GM23338 (cell line): ENCODE measurements at regions not wholly inside any gene's neighbourhood (a gene's known extent, or its start where the extent isn't known, plus 50 kb on each side); places are given as distances from the start of the nearest gene placed in this dataset.

Experiments
- ATAC-seq: fragments of 200-7000 bp; cut with Tn5 transposase; 3 replicates; pipeline ENCODE4 v1.9.1; 2020
- DNase-seq: peaks from one replicate; pipeline ENCODE4 v3.0.0-alpha.2; 2015; ENCODE audit warnings: low spot score
- H2AFZ ChIP-seq: fragments of 200-600 bp; sonication (generic); 2 replicates; pipeline ENCODE4 v1.8.0; 2016; ENCODE audit warnings: antibody characterized with exemption, mild to moderate bottlenecking, moderate library complexity
- H3F3A ChIP-seq: fragments of 200-600 bp; sonication (generic); replicated peaks from 2 replicates; pipeline ENCODE4 v1.8.0; 2017; ENCODE audit warnings: antibody characterized with exemption, mixed run types, low read depth
- H3K27ac ChIP-seq: fragments of 200-600 bp; sonication (generic); 2 replicates; pipeline ENCODE4 v1.6.1; 2016; ENCODE audit warnings: low read depth
- H3K27me3 ChIP-seq: fragments of 200-600 bp; sonication (generic); 2 replicates; pipeline ENCODE4 v1.8.0; 2016; ENCODE audit warnings: mild to moderate bottlenecking, mixed run types, moderate library complexity; ENCODE audit not compliant: insufficient read depth
- H3K36me3 ChIP-seq: fragments of 200-600 bp; sonication (generic); 2 replicates; pipeline ENCODE4 v1.8.0; 2016; ENCODE audit warnings: mild to moderate bottlenecking; ENCODE audit not compliant: insufficient read depth
- H3K4me1 ChIP-seq: fragments of 200-600 bp; sonication (generic); 2 replicates; pipeline ENCODE4 v1.8.0; 2016; ENCODE audit warnings: mild to moderate bottlenecking, moderate library complexity; ENCODE audit not compliant: insufficient read depth
- H3K4me2 ChIP-seq: fragments of 200-600 bp; sonication (generic); 2 replicates; pipeline ENCODE4 v1.7.1; 2017; ENCODE audit warnings: mixed run types
- H3K4me3 ChIP-seq: fragments of 200-600 bp; sonication (generic); 2 replicates; pipeline ENCODE4 v1.6.1; 2016; ENCODE audit warnings: mixed run types
- H3K79me2 ChIP-seq: fragments of 200-600 bp; sonication (generic); replicated peaks from 2 replicates; pipeline ENCODE4 v1.8.0; 2017; ENCODE audit warnings: mild to moderate bottlenecking; ENCODE audit not compliant: insufficient read depth
- H3K9me2 ChIP-seq: fragments of 200-600 bp; sonication (generic); 2 replicates; pipeline ENCODE4 v1.8.0; 2017; ENCODE audit not compliant: insufficient read depth
- H4K20me1 ChIP-seq: fragments of 200-600 bp; sonication (generic); replicated peaks from 2 replicates; pipeline ENCODE4 v1.8.0; 2017; ENCODE audit warnings: mild to moderate bottlenecking; ENCODE audit not compliant: insufficient read depth
- H3K27ac Mint-ChIP-seq: 2 replicates; pipeline ENCODE4 v1.8.0; 2020; ENCODE audit warnings: inconsistent platforms, mild to moderate bottlenecking, moderate library complexity, mixed read lengths
- H3K27me3 Mint-ChIP-seq: 3 replicates; pipeline ENCODE4 v1.8.0; 2022; ENCODE audit warnings: low read depth, mild to moderate bottlenecking, moderate library complexity, mixed read lengths, inconsistent platforms; ENCODE audit not compliant: insufficient read depth, poor library complexity
- H3K36me3 Mint-ChIP-seq: 3 replicates; pipeline ENCODE4 v1.8.0; 2021; ENCODE audit warnings: low read depth, mild to moderate bottlenecking, inconsistent platforms, moderate library complexity, mixed read lengths
- H3K4me1 Mint-ChIP-seq: 3 replicates; pipeline ENCODE4 v1.8.0; 2020; ENCODE audit warnings: mild to moderate bottlenecking, inconsistent platforms, mixed read lengths
- H3K4me3 Mint-ChIP-seq: 3 replicates; pipeline ENCODE4 v1.8.0; 2021; ENCODE audit warnings: moderate library complexity, mild to moderate bottlenecking, inconsistent platforms, mixed read lengths
- H3K9me3 Mint-ChIP-seq: 3 replicates; pipeline ENCODE4 v1.8.0; 2020; ENCODE audit warnings: moderate library complexity, mild to moderate bottlenecking, inconsistent platforms, mixed read lengths
- CREB1 ChIP-seq: fragments of 250-450 bp; sonication (Bioruptor Pico); IDR thresholded peaks from 2 replicates; pipeline ENCODE4 v1.5.0; 2020; ENCODE audit warnings: low read depth, mild to moderate bottlenecking, moderate library complexity
- CTCF ChIP-seq, 2 experiments: fragments of 200-600 bp in 1 of 2; sonication (generic) in 1 of 2; conservative IDR thresholded peaks; 2 replicates each; pipeline versions ENCODE4 v1.5.1 to v1.6.1; 2016 to 2017; ENCODE audit warnings: antibody characterized with exemption in 2 of 2, low read depth in 2 of 2, mild to moderate bottlenecking in 2 of 2, moderate library complexity in 1 of 2
- EZH2 ChIP-seq: fragments of 200-600 bp; sonication (generic); IDR thresholded peaks from one replicate; pipeline ENCODE4 v1.8.0; 2017; ENCODE audit warnings: antibody characterized with exemption, mild to moderate bottlenecking, low read depth; ENCODE audit not compliant: unreplicated experiment
- EZH2phosphoT487 ChIP-seq: fragments of 200-600 bp; sonication (generic); IDR thresholded peaks from one replicate; pipeline ENCODE4 v1.8.1; 2018; ENCODE audit warnings: antibody characterized with exemption; ENCODE audit not compliant: unreplicated experiment
- NANOG ChIP-seq: IDR thresholded peaks from 2 replicates; pipeline ENCODE4 v1.6.1; 2016; ENCODE audit warnings: antibody characterized with exemption, borderline replicate concordance
- POLR2AphosphoS5 ChIP-seq: IDR thresholded peaks from 2 replicates; pipeline ENCODE4 v1.6.1; 2016; ENCODE audit warnings: antibody characterized with exemption, low read depth
- STAT1 ChIP-seq: IDR thresholded peaks from one replicate; pipeline ENCODE4 v1.6.1; 2016; ENCODE audit warnings: antibody characterized with exemption; ENCODE audit not compliant: unreplicated experiment
- ZNF114 ChIP-seq: fragments of 250-450 bp; sonication (Bioruptor Pico); IDR thresholded peaks from 2 replicates; pipeline ENCODE4 v1.5.0; 2020; ENCODE audit warnings: mild to moderate bottlenecking, moderate library complexity

- peaks cover 10% of the 10 kb centered on the region for H3K27me3 Mint-ChIP-seq
Measured at GRCh38 chr20:59526242-59527225, 77.8 kb upstream of the PHACTR3 start.

GRCh38 chr20:59530782-59531181 is 73.6 kb upstream of the PHACTR3 start:
- H3K4me1 Mint-ChIP-seq: no peaks in the 10 kb centered on the region; the same call in 2 of the 3 replicates
- Histone ChIP-seq H3K36me3 (no peaks in the 10 kb centered on the region), H3K27me3 (peaks cover 8% of the 10 kb centered on the region; the same call in 1 of the 2 replicates), H3K4me1 (no peaks in the 10 kb centered on the region), H3F3A (no peaks in the 10 kb centered on the region), H3K9me2 (no peaks in the 10 kb centered on the region), H2AFZ (no peak overlapping the region), H3K79me2 (no peaks in the 10 kb centered on the region), H3K27ac (no peak overlapping the region), H4K20me1 (no peaks in the 10 kb centered on the region), H3K4me3 (no peak overlapping the region), H3K4me2 (no peak overlapping the region)
- peaks cover 2% of the 10 kb centered on the region for H3K27me3 Mint-ChIP-seq
- DNase-seq (no peak), ATAC-seq (no peak)
- peaks cover 10% of the 10 kb centered on the region; the same call in 2 of the 3 replicates for H3K9me3 Mint-ChIP-seq
- no peak overlapping the region for H3K4me3 Mint-ChIP-seq
- H3K27ac Mint-ChIP-seq: no peak overlapping the region
- H3K36me3 Mint-ChIP-seq: no peaks in the 10 kb centered on the region
- TF ChIP-seq NANOG (no peak), CREB1 (CRISPR knock-in tag) (no peak), ZNF114 (no peak), CTCF (conservative IDR thresholded peaks at IDR 0.05; ENCODE audit: low read depth in 2 of 2) (no peak), STAT1 (no peak), EZH2phosphoT487 (no peak), POLR2AphosphoS5 (no peak), EZH2 (no peak)

More at GRCh38 chr20:59526242-59527225, 77.8 kb upstream of the PHACTR3 start:
- Histone ChIP-seq H3K4me3 (peak overlapping the region; percentile 49), H2AFZ (peak overlapping the region; percentile 93; the same call in 1 of the 2 replicates), H4K20me1 (no peaks in the 10 kb centered on the region), H3K27ac (no peak overlapping the region), H3K36me3 (no peaks in the 10 kb centered on the region), H3K4me1 (no peaks in the 10 kb centered on the region), H3K79me2 (no peaks in the 10 kb centered on the region), H3F3A (no peaks in the 10 kb centered on the region), H3K4me2 (peak overlapping the region; percentile 75), H3K27me3 (peaks cover 14% of the 10 kb centered on the region; the same call in 1 of the 2 replicates), H3K9me2 (no peaks in the 10 kb centered on the region)
- H3K4me1 Mint-ChIP-seq: peaks cover 6% of the 10 kb centered on the region; the same call in 2 of the 3 replicates
- H3K36me3 Mint-ChIP-seq: no peaks in the 10 kb centered on the region
- no peak for TF ChIP-seq EZH2
- peak; percentile 40 to 65 for TF ChIP-seq CTCF (conservative IDR thresholded peaks at IDR 0.05; ENCODE audit: low read depth in 2 of 2)
- H3K4me3 Mint-ChIP-seq: peak overlapping the region; percentile 70; the same call in 2 of the 3 replicates
- peak; percentile 87 for ATAC-seq
- peak; percentile 55 for DNase-seq
- H3K9me3 Mint-ChIP-seq: peaks cover 5% of the 10 kb centered on the region; the same call in 1 of the 3 replicates
- no peak overlapping the region for H3K27ac Mint-ChIP-seq
